DND-41 (cell line): ENCODE measurements at regions not wholly inside any gene's neighbourhood (a gene's known extent, or its start where the extent isn't known, plus 50 kb on each side); places are given as distances from the start of the nearest gene placed in this dataset.

Experiments used
- CTCF ChIP-seq: IDR thresholded peaks from 2 replicates; pipeline ENCODE4 v1.5.1; 2012; ENCODE audit warnings: borderline replicate concordance, low read length, moderate library complexity, mild to moderate bottlenecking; ENCODE audit not compliant: poor library complexity, severe bottlenecking; ENCODE audit errors: extremely low read depth
- EZH2 ChIP-seq: IDR thresholded peaks from 3 replicates; pipeline ENCODE4 v1.6.1; 2012; ENCODE audit warnings: borderline replicate concordance, low read depth, mild to moderate bottlenecking, moderate library complexity, low read length, inconsistent platforms; ENCODE audit not compliant: severe bottlenecking

- peak; percentile 51 for TF ChIP-seq CTCF
- no peak for TF ChIP-seq EZH2
These were observed 354.9 kb upstream of the ASIC2 start for GRCh38 chr17:33647956-33648355.
